ENCODE measurements at regions not wholly inside any gene's neighbourhood (a gene's known extent, or its start where the extent isn't known, plus 50 kb on each side); places are given as distances from the start of the nearest gene placed in this dataset.

- H3K23ac ChIP-seq (ENCODE audit: insufficient read length): no peak overlapping the region
- H2BK120ac ChIP-seq (replicated peaks; ENCODE audit: low read depth, low read length): no peak overlapping the region
- no peak overlapping the region for H4K8ac ChIP-seq (ENCODE audit: extremely low read depth, insufficient read depth, low read length)
- POLR2A ChIA-PET (ENCODE audit: partially characterized antibody): no interaction called here
- H3K9me3 ChIP-seq (ENCODE audit: insufficient read depth in 2 of 2, low read depth in 1 of 2, low read length in 1 of 2): no peaks in the 10 kb centered on the region
- no peak overlapping the region for H2BK20ac ChIP-seq (ENCODE audit: low read length)
- no peaks in the 10 kb centered on the region for H3K27me3 ChIP-seq (replicated peaks in 1 of 4; ENCODE audit: control insufficient read depth in 3 of 4, extremely low read depth in 1 of 4, insufficient read depth in 3 of 4, low read length in 3 of 4)
- peaks cover 0 to 4% (median 0%) of the 10 kb centered on the region in 4 experiments; a peak in 1 of 7 replicates for H3K4me1 ChIP-seq (replicated peaks in 1 of 4; ENCODE audit: control insufficient read depth in 3 of 4, insufficient read depth in 4 of 4, low read length in 3 of 4)
- CTCF ChIA-PET (ENCODE audit: partially characterized antibody): interaction anchor here (1.3 kb wide), 1 partner anchor 11 kb away, joined by 3 read pairs; no protein-coding TSS in a partner anchor
- no peak overlapping the region for H2BK12ac ChIP-seq (ENCODE audit: low read depth, low read length)
- H2AFZ ChIP-seq (ENCODE audit: low read length): no peak overlapping the region
- H3K18ac ChIP-seq (ENCODE audit: extremely low read depth, low read length): no peak overlapping the region
- H3K56ac ChIP-seq (replicated peaks; ENCODE audit: insufficient read length, low read depth, low read length): no peak overlapping the region
- H3K79me2 ChIP-seq (ENCODE audit: control insufficient read depth in 1 of 2, insufficient read depth in 2 of 2, low read length in 2 of 2): no peaks in the 10 kb centered on the region
- no peak overlapping the region for H4K5ac ChIP-seq (ENCODE audit: insufficient read length, low read depth, low read length)
- H3K23me2 ChIP-seq (ENCODE audit: low read depth, low read length): peaks cover 2% of the 10 kb centered on the region; the same call in 1 of the 2 replicates
- no peak overlapping the region for H3K14ac ChIP-seq (ENCODE audit: insufficient read length)
- H2AK5ac ChIP-seq (ENCODE audit: low read depth, low read length): no peak overlapping the region
- H3K36me3 ChIP-seq (ENCODE audit: control insufficient read depth in 2 of 4, insufficient read depth in 4 of 4, low read length in 3 of 4): no peaks in the 10 kb centered on the region
- H3K9ac ChIP-seq (replicated peaks in 1 of 4; ENCODE audit: extremely low read depth in 1 of 4, low read depth in 3 of 4, low read length in 3 of 4): no peak overlapping the region
- no peaks in the 10 kb centered on the region for H3K79me1 ChIP-seq (ENCODE audit: low read depth, low read length)
- DNase-seq (ENCODE audit: low read depth in 1 of 2, low spot score in 2 of 2) (no peak), FAIRE-seq (no peak)
- H3K4me2 ChIP-seq (ENCODE audit: insufficient read depth in 1 of 2, low read depth in 2 of 2, low read length in 2 of 2): no peak overlapping the region
- WGBS, 2 experiments (ENCODE audit: extremely low coverage in 1 of 2, insufficient coverage in 1 of 2, insufficient read length in 1 of 2, insufficient replicate concordance in 2 of 2, low coverage in 1 of 2, low lambda C conversion rate in 2 of 2, missing lambda C conversion rate in 1 of 2): 90% methylated on average over 7 of the region's 7 CpGs; no CpG with 5 or more reads in 1 of the 2 experiments
- no peaks in the 10 kb centered on the region for H4K20me1 ChIP-seq (replicated peaks in 1 of 2; ENCODE audit: control insufficient read depth in 1 of 2, insufficient read depth in 2 of 2, low read length in 2 of 2)
- no peak overlapping the region for H3K4me3 ChIP-seq (ENCODE audit: extremely low read depth in 1 of 4, insufficient read depth in 2 of 4, low read depth in 3 of 4, low read length in 4 of 4)
- H4K91ac ChIP-seq (replicated peaks; ENCODE audit: insufficient read length, low read length): no peak overlapping the region
- H2BK5ac ChIP-seq (ENCODE audit: low read depth, low read length): no peak overlapping the region
- H3K4ac ChIP-seq (replicated peaks; ENCODE audit: insufficient read length, low read depth, low read length): no peak overlapping the region
- no peak overlapping the region for H3K27ac ChIP-seq (ENCODE audit: low read depth, low read length)
- H2BK15ac ChIP-seq (ENCODE audit: low read length): no peak overlapping the region
- no peak for TF ChIP-seq POLR2AphosphoS5 (IDR thresholded peaks at IDR 0.05; ENCODE audit: low read depth, low read length)
- TF ChIP-seq RXRA (IDR thresholded peaks at IDR 0.05; ENCODE audit: insufficient read depth, low read depth, low read length): no peak
These were observed 261.6 kb upstream of the SASH1 start for GRCh38 chr6:148081076-148081475.

All from H1 (cell line).